CD4-positive, alpha-beta T cell treated with Interleukin-4 for 1 hour (primary cell): ENCODE measurements at regions not wholly inside any gene's neighbourhood (a gene's known extent, or its start where the extent isn't known, plus 50 kb on each side); places are given as distances from the start of the nearest gene placed in this dataset.

Experiments used
- DNase-seq, 2 donors: peaks; one replicate each; pipeline ENCODE4 v3.0.0-alpha.2; 2020 to 2022

- DNase-seq, result no peak
Measured at GRCh38 chr16:87245511-87245910, 71.7 kb downstream of the C16orf95 start.

DNA sequence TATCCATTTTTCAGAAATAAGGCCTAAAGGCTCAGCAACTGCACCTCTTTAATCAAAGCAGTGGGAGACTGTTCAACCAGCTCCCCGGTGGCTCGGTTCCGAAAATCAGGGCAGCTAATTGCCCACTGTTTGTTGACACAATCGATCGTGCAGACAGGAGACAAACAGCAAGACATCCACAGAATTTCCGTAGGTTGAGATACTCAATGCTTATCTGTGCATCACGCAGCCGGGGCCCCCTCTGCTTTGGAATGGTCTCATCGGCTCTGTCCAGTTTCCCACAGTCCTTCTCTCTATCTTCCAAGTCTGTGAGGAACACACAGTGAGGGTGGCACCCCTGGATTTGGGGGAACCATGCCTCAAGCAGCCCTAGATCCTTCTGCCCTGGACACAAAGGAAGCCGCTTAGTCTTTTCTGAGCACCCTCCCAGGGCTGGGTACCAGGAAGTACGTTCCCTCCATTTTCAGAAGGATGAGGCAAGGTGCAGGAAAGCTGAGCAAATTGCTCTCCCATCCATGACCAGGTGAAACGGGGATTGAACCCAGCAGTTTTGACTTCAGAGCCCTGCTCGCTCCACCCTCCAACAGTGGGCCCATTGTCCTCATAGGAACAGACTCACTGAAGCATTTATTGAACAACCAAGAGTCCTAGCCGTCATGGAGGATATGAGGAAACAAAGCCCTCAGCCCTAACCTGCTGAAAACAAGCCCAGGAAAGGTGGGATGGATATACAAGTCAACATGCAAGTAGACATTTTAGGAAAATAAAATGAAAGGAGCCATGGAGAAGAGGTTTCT lies 70.7 kb downstream of the C16orf95 start:
- DNase-seq, result no peak

GRCh38 chr16:87248714-87249113 lies 68.5 kb downstream of the C16orf95 start:
- no peak for DNase-seq

GRCh38 chr16:87249425-87249824 lies 67.8 kb downstream of the C16orf95 start:
- no peak for DNase-seq

- DNase-seq, result no peak
Measured at GRCh38 chr16:87250431-87250960, 66.7 kb downstream of the C16orf95 start.

DNA sequence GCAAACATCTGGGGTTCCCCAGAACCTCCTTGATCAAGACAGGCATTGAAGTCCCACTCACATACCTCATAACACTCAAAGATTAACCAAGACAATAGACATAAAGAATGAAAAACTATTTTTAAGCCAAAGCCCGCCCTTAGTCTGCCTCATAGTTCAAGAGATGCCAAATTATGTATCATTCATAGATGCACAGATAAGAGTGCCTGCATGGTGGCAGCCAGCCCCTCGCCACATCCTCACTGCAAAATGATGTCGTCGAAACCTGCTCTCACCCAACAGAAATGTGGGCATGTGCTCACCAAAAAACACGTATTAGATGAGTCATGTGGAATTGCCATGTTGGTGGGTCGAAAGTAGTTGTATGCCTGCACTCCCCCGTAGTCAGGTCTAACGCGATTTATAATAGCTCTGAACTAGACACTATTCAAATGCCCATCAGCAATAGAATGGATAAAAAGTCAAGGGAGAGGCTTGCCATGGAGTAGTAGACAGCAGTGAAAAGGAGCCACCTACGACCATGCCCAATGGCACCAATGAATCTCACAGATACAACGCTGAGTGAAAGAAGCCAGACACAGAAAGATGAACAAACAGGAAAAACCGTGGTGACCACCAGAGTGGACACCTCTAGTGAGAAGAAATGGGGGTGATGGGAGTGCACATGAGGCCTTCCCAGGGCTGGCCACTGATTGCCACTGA lies 64.8 kb downstream of the C16orf95 start:
- DNase-seq, result no peak
